B cell (primary cell): ENCODE measurements at regions not wholly inside any gene's neighbourhood (a gene's known extent, or its start where the extent isn't known, plus 50 kb on each side); places are given as distances from the start of the nearest gene placed in this dataset.

Source experiments
- EZH2 ChIP-seq: IDR thresholded peaks from 2 replicates; pipeline ENCODE4 v1.6.1; 2012; ENCODE audit warnings: borderline replicate concordance, low read depth, mild to moderate bottlenecking, moderate library complexity, low read length; ENCODE audit not compliant: insufficient read depth, poor library complexity, severe bottlenecking
- TF ChIP-seq, protein P1 (sequence below): fragments of 200-600 bp; IDR thresholded peaks from one replicate; pipeline ENCODE4 v1.8.0; 2022; ENCODE audit warnings: antibody characterized with exemption, mild to moderate bottlenecking

DNA sequence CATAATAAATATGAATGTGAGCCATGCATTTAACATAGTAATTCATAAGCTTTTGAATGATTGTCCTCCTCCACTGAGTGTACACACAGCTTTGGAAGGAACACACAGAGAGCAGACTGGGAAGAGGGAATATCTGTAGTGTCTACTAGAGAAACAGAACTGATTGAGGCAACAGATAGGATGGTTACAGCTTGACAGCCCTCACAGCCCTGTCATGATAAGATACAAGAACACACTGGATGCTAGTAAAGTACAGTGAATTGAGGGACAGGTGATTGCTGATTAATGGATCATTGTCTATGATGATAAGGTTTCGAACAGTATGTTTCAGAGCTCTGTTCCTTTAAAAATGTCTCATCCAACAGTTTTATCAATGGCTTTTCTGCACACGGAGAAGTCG is 383.4 kb upstream of the GBE1 start:
- TF ChIP-seq EZH2, result no peak
- TF ChIP-seq, protein P1, sequence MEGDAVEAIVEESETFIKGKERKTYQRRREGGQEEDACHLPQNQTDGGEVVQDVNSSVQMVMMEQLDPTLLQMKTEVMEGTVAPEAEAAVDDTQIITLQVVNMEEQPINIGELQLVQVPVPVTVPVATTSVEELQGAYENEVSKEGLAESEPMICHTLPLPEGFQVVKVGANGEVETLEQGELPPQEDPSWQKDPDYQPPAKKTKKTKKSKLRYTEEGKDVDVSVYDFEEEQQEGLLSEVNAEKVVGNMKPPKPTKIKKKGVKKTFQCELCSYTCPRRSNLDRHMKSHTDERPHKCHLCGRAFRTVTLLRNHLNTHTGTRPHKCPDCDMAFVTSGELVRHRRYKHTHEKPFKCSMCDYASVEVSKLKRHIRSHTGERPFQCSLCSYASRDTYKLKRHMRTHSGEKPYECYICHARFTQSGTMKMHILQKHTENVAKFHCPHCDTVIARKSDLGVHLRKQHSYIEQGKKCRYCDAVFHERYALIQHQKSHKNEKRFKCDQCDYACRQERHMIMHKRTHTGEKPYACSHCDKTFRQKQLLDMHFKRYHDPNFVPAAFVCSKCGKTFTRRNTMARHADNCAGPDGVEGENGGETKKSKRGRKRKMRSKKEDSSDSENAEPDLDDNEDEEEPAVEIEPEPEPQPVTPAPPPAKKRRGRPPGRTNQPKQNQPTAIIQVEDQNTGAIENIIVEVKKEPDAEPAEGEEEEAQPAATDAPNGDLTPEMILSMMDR, result no peak
